GM21526 (cell line): ENCODE measurements at regions not wholly inside any gene's neighbourhood (a gene's known extent, or its start where the extent isn't known, plus 50 kb on each side); places are given as distances from the start of the nearest gene placed in this dataset.

Experiments used
- ATAC-seq: cut with Tn5 transposase; IDR thresholded peaks from one replicate; pipeline ENCODE4 v1.9.1; 2021; ENCODE audit warnings: moderate library complexity; ENCODE audit not compliant: unreplicated experiment, low FRiP score

- no peak for ATAC-seq
Observed at GRCh38 chr12:124420041-124420995, 125.4 kb downstream of the RFLNA start.

- ATAC-seq: no peak
Observed at GRCh38 chr12:124419292-124420040, 124.6 kb downstream of the RFLNA start.

DNA sequence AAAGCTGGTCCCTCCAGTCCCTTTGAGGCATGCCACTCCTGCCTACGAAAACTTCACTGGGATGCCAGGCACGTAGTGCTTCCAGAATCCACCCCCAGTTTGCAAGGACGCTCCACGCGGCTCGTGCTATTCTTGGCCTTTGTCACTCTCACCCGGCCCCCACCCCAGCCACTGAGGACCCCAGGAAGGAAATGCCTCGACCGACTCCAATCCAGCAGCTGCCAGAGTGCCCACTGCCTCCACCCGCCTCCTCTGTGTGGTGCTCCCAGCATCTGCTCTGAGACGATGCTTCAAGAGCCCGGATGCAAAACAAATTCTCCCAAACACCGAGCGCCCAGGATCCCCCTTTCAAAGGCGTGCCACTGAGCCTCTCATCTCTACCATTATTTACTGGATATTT lies 123.9 kb downstream of the RFLNA start:
- no peak for ATAC-seq

- no peak for ATAC-seq
Observed at GRCh38 chr12:124418156-124418555, 123.3 kb downstream of the RFLNA start.

DNA sequence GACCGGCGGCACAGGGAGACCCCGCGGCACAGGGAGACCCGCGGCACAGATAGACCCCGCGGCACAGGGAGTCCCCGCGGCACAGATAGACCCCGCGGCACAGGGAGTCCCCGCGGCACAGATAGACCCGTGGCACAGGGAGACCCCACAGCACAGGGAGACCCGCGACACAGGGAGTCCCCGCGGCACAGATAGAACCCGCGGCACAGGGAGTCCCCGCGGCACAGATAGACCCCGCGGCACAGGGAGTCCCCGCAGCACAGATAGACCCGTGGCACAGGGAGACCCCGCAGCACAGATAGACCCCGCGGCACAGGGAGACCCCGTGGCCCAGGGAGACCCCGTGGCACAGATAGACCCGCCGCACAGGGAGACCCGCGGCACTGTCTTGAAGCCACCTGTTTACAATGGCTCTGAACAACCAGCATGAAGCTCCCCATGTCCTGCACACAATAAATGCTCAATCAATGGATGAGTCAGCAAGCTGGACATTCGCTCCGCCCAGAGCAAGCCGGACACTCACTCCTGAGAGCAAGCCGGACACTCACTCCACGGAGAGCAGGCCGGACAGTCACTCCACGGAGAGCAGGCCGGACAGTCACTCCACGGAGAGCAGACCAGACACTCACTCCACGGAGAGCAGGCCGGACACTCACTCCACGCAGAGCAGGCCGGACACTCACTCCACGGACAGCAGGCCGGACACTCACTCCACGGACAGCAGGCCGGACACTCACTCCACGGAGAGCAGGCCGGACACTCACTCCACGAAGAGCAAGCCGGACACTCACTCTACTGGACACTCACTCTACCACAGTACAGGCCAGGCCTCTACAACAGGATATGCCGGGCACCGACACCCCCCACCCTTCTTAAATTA lies 121.9 kb downstream of the RFLNA start:
- no peak for ATAC-seq

DNA sequence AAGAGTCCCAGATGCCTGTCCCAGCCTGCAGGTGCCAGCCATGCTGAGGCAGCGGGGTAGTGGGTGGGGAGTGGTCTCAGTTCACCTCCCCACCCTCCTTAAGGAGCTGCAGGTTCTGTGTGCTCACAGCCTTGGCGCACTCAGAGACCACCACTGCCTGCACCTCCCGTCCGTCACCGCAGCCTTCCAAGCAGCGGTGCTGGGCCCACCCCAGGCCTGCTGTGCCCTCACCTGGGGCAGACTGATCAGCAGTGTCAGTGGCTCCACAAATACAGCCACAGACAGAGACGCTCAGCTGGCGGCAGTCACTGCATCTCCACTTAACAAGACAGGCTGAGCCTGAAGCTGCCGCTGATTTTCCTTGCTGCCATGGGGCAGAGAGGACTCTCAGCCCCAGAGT lies 120.2 kb downstream of the RFLNA start:
- ATAC-seq: no peak

- no peak for ATAC-seq
Observed at GRCh38 chr12:124413915-124414314, 119.0 kb downstream of the RFLNA start.

- ATAC-seq: no peak
Observed at GRCh38 chr12:124413401-124413800, 118.5 kb downstream of the RFLNA start.

DNA sequence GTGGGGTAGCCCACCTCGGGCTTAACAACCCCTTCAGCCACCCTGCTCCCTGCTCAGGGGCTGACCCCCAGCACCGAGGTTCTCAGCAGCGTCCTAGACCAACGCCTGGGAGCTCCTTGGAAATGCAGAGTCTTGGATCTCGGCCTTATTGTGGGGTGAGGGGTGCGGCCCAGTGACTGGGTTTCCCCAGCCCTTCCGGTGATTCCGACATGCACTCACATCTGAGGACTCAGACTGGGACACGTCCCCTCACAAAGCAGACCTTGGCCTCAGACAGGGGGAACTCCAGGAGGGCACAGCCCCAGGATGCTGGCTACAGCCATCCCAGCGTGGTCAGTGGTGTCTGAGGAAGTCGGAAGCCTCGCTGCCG lies 117.7 kb downstream of the RFLNA start:
- no peak for ATAC-seq

DNA sequence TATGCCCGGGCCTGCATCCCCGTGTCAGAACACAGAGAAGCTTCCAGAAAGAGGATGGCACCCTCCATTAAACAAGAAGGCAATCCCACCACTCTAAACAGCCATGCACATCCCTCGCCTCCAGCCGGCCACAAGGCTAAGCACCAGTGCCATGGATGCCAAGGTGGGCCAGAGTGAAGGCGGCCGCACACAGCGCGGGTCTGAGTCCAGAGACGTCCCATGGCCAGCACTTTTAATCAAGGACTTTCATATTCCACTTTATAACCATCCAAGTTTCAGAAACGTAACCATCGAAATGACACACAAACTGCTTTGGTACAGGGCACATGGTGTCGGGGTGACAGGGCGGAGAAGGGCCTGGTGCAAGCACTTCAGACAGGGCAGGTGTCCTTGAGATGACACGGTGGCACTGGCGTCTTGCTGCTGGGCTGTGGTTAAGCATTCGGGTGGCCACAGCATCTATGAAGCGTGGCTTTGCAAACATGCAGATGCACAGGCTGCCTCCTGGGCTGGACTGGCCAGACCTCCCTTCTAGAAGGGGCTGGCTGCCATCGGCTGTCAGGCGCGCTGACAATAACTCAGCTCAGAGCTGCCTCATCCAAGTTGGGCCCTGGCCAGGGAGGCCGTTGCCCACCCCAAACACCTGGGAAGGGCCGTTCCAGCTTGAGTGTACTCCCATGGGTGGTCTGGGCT lies 117.2 kb downstream of the RFLNA start:
- ATAC-seq: no peak

- no peak for ATAC-seq
Observed at GRCh38 chr12:124411281-124411878, 116.5 kb downstream of the RFLNA start.

- ATAC-seq: no peak
Observed at GRCh38 chr12:124410354-124411175, 115.7 kb downstream of the RFLNA start.

DNA sequence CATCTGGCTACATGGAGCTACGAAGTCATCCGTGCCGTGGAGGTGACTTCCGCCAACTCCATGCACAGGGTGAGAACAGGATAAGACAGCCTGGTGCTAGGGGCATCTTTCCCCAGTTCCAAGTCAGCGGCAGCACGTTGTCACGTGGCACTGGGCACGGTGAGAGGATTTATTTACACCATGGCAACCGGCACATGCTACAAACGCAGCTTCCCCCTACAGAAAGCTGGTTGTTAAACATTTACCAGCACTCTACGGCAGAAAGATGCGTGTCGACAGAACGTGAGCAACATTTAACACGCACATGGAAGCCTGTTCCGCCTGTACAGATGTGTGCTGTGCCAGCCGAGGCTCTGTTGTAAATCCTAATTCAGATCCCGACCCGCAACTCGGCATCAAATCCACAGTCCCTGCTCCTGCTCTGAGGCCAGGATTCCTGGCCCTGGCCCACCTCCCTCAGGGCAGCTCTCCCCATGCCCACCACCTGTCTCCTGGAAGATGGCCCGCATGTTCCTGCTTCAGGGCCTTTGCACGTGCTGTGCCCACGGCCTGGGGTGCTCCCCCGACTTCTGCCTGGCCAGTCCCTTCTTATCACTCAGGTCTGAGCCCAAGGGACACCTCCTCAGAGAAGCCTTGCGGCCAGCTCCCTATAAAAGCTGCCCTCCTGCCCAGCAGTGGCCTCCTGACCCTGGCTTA lies 114.1 kb downstream of the RFLNA start:
- ATAC-seq: no peak

GRCh38 chr12:124407074-124407473 lies 112.2 kb downstream of the RFLNA start:
- ATAC-seq: no peak

DNA sequence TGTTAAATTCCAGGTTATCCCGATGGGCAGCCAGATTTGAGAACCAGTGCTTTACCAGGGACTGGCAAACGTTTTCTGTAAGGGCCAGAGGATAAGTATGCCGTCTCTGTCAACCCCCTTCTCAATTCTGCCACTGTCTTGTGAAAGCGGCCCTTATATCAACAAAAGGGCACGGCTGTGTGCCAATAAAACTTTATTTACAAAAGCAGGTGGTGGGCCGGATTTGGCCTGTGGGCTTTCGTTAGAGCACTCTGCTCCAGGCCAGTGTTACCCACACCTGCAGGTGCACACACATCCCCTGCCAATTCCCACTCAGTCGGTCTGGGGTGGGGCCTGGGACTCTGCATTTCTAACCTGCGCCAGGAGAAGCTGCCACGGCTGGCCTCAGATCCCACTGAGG lies 111.2 kb downstream of the RFLNA start:
- no peak for ATAC-seq

GRCh38 chr12:124405592-124405991 lies 110.7 kb downstream of the RFLNA start:
- ATAC-seq: no peak

DNA sequence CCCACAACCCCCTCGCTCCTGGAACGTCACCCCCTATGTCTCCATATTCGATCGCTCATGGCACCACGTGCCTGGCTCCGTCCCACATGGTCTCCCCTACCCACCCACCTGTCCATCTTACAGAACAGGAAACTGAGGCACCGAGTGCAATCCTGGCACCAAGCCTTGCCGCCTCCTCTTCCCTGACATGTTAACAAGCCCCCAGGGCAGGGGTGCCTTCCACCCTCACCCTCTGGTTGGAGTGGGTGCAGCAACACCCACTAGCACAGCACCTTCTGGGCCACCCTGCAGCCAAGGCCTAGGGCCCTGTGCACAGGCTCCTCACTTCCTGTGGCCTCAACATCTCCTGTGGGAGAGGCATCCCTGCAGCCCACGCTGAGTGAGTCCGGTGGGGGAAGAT lies 110.3 kb downstream of the RFLNA start:
- no peak for ATAC-seq

GRCh38 chr12:124404162-124404784 lies 109.4 kb downstream of the RFLNA start:
- no peak for ATAC-seq
